ENCODE measurements at regions not wholly inside any gene's neighbourhood (a gene's known extent, or its start where the extent isn't known, plus 50 kb on each side); places are given as distances from the start of the nearest gene placed in this dataset.
"Not testable (repeated sequence)": the region's sequence is repeated elsewhere in the genome, so short reads cannot be mapped to it uniquely, and the experiment has no call there.

DNA sequence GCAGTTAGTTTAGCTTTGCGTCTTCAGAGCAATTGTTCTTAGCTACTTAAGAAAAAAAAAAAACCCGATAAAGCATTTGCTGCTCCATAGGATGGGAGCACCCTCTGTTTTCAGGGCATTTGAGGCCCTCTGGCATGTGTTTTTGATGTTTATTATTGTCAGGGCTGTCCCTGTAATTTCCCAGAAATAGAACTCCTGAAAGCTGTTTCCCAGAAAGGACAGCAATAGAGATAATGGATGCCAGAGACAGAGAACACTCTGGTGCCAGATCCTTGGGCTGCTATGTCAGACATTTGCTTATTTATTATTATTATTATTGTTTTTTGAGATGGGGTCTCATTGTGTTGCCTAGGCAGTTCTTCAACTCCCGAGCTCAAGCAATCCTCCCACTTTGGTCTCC lies 201.3 kb downstream of the ALG10 start:
- no peaks in the 10 kb centered on the region for H3K36me3 ChIP-seq (ENCODE audit: insufficient read depth, low read length)
- no peaks in the 10 kb centered on the region for H3K4me1 ChIP-seq (ENCODE audit: control insufficient read depth, insufficient read depth, low read length, unreplicated experiment)
- no peak overlapping the region for H2AFZ ChIP-seq (ENCODE audit: low read length, unreplicated experiment)
- H3K79me2 ChIP-seq (ENCODE audit: control insufficient read depth, insufficient read depth, low read length, unreplicated experiment): no peaks in the 10 kb centered on the region
- no peak overlapping the region for H3K27ac ChIP-seq (ENCODE audit: low read depth, low read length)
- no peak overlapping the region for H3K4me3 ChIP-seq (ENCODE audit: low read depth, low read length)
- peaks cover 8% of the 10 kb centered on the region; the same call in 1 of the 2 replicates for H3K27me3 ChIP-seq (ENCODE audit: insufficient read depth, low read length)

DNA sequence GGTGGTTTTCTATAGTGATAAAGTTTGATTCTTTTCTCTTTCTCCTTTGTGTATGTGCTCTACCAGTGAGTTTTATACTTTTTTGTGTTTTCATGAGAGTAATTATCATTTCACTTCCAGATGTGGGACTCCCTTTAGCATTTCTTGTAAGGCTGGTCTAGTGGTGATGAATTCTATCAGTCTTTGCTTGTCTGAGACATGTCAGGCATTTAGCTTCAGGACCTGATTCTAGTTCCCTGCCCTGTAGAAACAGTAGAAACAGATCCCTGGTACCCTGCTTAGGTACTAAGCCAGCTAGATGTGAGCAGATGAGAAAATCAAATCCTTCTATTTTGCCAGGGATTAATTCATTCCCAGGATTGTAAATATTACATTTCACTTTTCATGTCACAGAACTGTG lies 203.7 kb downstream of the ALG10 start:
- not testable (repeated sequence) for H3K27ac ChIP-seq (ENCODE audit: low read depth, low read length); H3K27me3 ChIP-seq (ENCODE audit: insufficient read depth, low read length); H3K4me1 ChIP-seq (ENCODE audit: control insufficient read depth, insufficient read depth, low read length, unreplicated experiment); H2AFZ ChIP-seq (ENCODE audit: low read length, unreplicated experiment); H3K79me2 ChIP-seq (ENCODE audit: control insufficient read depth, insufficient read depth, low read length, unreplicated experiment); H3K4me3 ChIP-seq (ENCODE audit: low read depth, low read length); H3K36me3 ChIP-seq (ENCODE audit: insufficient read depth, low read length)

DNA sequence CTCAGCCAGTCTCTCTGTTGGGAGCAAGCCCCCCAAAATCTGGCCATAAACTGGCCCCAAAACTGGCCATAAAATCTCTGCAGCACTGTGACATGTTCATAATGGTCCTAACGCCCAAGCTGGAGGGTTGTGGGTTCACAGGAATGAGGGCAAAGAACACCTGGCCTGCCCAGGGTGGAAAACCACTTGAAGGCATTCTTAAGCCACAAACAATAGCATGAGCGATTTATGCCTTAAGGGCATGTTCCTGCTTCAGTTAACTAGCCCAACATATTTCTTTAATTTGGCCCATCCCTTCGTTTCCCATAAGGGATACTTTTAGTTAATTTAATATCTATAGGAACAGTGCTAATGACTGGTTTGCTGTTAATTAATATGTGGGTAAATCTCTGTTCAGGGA lies 205.8 kb downstream of the ALG10 start:
- not testable (repeated sequence) for H3K36me3 ChIP-seq (ENCODE audit: insufficient read depth, low read length); H2AFZ ChIP-seq (ENCODE audit: low read length, unreplicated experiment); H3K79me2 ChIP-seq (ENCODE audit: control insufficient read depth, insufficient read depth, low read length, unreplicated experiment); H3K4me3 ChIP-seq (ENCODE audit: low read depth, low read length); H3K27me3 ChIP-seq (ENCODE audit: insufficient read depth, low read length); H3K4me1 ChIP-seq (ENCODE audit: control insufficient read depth, insufficient read depth, low read length, unreplicated experiment); H3K27ac ChIP-seq (ENCODE audit: low read depth, low read length)

DNA sequence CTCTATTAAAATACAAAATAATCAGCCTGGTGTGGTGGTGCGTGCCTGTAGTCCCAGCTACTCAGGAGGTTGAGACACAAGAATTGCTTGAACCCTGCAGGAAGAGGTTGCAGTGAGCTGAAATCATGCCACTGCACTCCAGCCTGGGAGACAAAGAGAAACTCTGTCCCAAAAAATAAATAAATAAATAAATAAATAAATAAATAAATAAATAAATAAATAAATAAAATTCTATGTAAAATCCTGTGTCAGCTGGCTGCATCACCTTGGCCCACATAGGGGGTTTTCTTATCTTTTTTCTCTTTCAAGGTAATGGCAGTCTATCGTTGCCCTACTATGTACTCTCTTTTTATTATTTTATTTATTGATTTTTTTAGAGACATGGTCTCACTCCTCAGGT lies 206.7 kb downstream of the ALG10 start:
- not testable (repeated sequence) for H3K4me1 ChIP-seq (ENCODE audit: control insufficient read depth, insufficient read depth, low read length, unreplicated experiment); H3K36me3 ChIP-seq (ENCODE audit: insufficient read depth, low read length); H2AFZ ChIP-seq (ENCODE audit: low read length, unreplicated experiment); H3K4me3 ChIP-seq (ENCODE audit: low read depth, low read length); H3K27ac ChIP-seq (ENCODE audit: low read depth, low read length); H3K79me2 ChIP-seq (ENCODE audit: control insufficient read depth, insufficient read depth, low read length, unreplicated experiment); H3K27me3 ChIP-seq (ENCODE audit: insufficient read depth, low read length)

DNA sequence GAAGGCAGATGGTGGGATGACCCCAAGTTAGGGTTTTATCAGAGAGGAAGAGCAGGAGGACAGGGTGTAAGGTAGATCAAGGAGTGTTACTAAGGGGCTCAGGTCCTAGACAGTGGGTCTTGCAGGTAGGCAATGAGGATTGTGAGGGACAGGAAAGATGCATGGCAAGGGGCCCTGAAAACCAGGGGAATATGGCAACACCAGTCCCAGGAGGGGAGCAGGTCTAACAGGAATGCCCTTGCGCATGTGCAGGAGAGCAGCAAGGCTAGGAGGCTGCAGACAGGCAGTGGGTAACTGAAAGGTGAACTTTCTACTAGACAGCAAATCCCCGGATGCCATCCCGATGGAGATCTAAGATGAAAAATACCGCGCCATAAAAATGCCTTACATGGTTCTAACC lies 211.3 kb downstream of the ALG10 start:
- Histone ChIP-seq H3K4me3 (ENCODE audit: low read depth, low read length) (no peak overlapping the region), H3K79me2 (ENCODE audit: control insufficient read depth, insufficient read depth, low read length, unreplicated experiment) (no peaks in the 10 kb centered on the region), H3K36me3 (ENCODE audit: insufficient read depth, low read length) (no peaks in the 10 kb centered on the region), H3K27me3 (ENCODE audit: insufficient read depth, low read length) (no peaks in the 10 kb centered on the region), H2AFZ (ENCODE audit: low read length, unreplicated experiment) (no peak overlapping the region), H3K4me1 (ENCODE audit: control insufficient read depth, insufficient read depth, low read length, unreplicated experiment) (no peaks in the 10 kb centered on the region), H3K27ac (ENCODE audit: low read depth, low read length) (no peak overlapping the region)

DNA sequence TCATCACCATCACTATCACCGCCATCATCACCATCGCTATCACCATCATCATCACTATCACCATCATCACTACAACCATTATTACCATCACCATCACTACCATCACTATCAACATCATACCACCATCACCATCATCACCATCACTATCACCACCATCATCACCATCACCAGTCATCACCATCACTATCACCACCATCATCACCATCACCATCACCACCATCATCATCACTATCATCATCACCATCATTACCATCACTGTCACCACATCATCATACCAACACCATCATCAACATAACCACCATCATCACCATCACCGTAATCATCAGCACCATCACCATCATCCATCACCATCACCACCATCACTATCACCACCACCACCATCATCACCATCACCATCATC lies 213.8 kb downstream of the ALG10 start:
- no peak overlapping the region for H3K4me3 ChIP-seq (ENCODE audit: low read depth, low read length)
- no peak overlapping the region for H3K27ac ChIP-seq (ENCODE audit: low read depth, low read length)

DNA sequence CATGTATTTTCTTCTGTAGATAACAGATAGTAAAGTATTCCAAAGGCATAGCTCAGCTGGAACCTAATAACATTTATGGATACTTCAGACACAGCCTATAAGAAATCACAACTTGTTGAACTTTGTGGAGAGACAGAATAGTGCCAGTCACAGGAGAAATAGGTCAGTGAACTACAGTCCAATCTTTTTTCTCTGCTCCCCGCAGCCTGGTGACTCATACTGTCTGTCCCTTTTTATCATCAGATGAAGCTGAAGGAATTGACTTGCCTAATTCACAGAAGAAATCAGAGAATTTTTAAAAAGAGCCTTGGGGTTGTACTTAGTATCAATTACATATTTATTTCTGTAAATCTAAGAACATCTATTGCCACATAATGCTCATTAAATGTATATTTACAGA lies 222.3 kb downstream of the ALG10 start:
- no peaks in the 10 kb centered on the region for H3K36me3 ChIP-seq (ENCODE audit: insufficient read depth, low read length)
- H3K79me2 ChIP-seq (ENCODE audit: control insufficient read depth, insufficient read depth, low read length, unreplicated experiment): no peaks in the 10 kb centered on the region
- H3K27me3 ChIP-seq (ENCODE audit: insufficient read depth, low read length): no peaks in the 10 kb centered on the region
- H3K4me1 ChIP-seq (ENCODE audit: control insufficient read depth, insufficient read depth, low read length, unreplicated experiment): no peaks in the 10 kb centered on the region
- H2AFZ ChIP-seq (ENCODE audit: low read length, unreplicated experiment): no peak overlapping the region
- H3K4me3 ChIP-seq (ENCODE audit: low read depth, low read length): no peak overlapping the region
- no peak overlapping the region for H3K27ac ChIP-seq (ENCODE audit: low read depth, low read length)

More for the DNA sequence above, 213.8 kb downstream of the ALG10 start:
- Histone ChIP-seq H2AFZ (ENCODE audit: low read length, unreplicated experiment) (no peak overlapping the region), H3K27me3 (ENCODE audit: insufficient read depth, low read length) (no peaks in the 10 kb centered on the region), H3K36me3 (ENCODE audit: insufficient read depth, low read length) (no peaks in the 10 kb centered on the region), H3K4me1 (ENCODE audit: control insufficient read depth, insufficient read depth, low read length, unreplicated experiment) (no peaks in the 10 kb centered on the region), H3K79me2 (ENCODE audit: control insufficient read depth, insufficient read depth, low read length, unreplicated experiment) (no peaks in the 10 kb centered on the region)

DNA sequence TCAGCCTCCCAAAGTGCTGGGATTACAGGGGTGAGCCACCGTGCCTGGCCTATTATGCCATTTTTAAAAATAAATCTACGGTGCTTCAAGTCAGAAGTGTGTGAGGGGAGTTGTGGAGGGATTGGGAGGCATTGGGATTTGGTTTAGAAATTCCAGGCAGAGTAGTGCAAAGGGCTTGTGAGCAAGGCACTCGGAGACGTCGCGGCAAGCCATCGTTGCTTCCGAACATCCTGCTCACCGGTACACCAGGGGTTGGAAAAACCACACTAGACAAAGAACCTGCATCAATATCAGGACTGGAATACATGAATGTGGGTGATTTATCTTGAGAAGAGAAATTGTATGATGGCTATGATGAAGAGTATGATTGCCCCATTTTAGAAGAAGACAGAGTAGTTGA lies 227.0 kb downstream of the ALG10 start:
- H3K36me3 ChIP-seq (ENCODE audit: insufficient read depth, low read length): no peaks in the 10 kb centered on the region
- H3K79me2 ChIP-seq (ENCODE audit: control insufficient read depth, insufficient read depth, low read length, unreplicated experiment): no peaks in the 10 kb centered on the region
- H3K4me3 ChIP-seq (ENCODE audit: low read depth, low read length): no peak overlapping the region
- H2AFZ ChIP-seq (ENCODE audit: low read length, unreplicated experiment): no peak overlapping the region
- no peaks in the 10 kb centered on the region for H3K4me1 ChIP-seq (ENCODE audit: control insufficient read depth, insufficient read depth, low read length, unreplicated experiment)
- H3K27ac ChIP-seq (ENCODE audit: low read depth, low read length): no peak overlapping the region
- no peaks in the 10 kb centered on the region for H3K27me3 ChIP-seq (ENCODE audit: insufficient read depth, low read length)

DNA sequence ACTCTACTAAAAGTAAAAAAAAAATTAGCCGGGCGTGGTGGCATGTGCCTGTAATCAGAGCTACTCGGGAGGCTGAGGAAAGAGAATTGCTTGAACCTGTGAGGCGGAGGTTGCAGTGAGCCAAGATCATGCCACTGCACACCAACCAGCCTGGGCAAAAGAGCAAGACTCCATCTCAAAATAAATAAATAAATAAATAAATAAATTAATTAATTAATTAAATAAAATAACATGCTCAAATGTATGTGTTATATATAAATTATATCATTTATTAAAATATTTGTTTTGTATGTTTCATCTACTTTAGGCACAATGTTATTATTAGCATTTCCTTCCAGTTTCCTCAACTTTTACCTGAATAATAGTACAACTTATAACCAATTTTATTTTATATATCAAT lies 229.6 kb downstream of the ALG10 start:
- not testable (repeated sequence) for H3K79me2 ChIP-seq (ENCODE audit: control insufficient read depth, insufficient read depth, low read length, unreplicated experiment); H3K27ac ChIP-seq (ENCODE audit: low read depth, low read length); H3K4me1 ChIP-seq (ENCODE audit: control insufficient read depth, insufficient read depth, low read length, unreplicated experiment); H2AFZ ChIP-seq (ENCODE audit: low read length, unreplicated experiment); H3K27me3 ChIP-seq (ENCODE audit: insufficient read depth, low read length); H3K36me3 ChIP-seq (ENCODE audit: insufficient read depth, low read length); H3K4me3 ChIP-seq (ENCODE audit: low read depth, low read length)

DNA sequence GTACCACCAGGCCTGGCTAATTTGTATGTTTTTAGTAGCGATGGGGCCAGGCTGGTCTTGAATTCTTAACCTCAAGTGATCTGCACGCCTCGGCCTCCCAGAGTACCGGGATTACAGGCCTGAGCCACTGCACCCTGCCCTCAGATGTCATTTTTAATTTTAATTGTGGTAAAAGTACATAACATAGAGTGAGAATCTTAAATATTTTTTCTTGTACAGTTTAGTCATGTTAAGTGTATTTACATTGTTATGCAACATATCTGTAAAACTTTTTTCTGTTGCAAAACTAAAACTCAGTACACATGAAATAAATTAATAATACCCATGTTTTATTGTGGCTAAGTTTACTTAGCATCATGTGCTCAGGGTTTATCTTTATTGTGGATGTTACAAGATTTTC lies 231.4 kb downstream of the ALG10 start:
- H3K27me3 ChIP-seq (ENCODE audit: insufficient read depth, low read length): no peaks in the 10 kb centered on the region
- H3K4me1 ChIP-seq (ENCODE audit: control insufficient read depth, insufficient read depth, low read length, unreplicated experiment): no peaks in the 10 kb centered on the region
- no peak overlapping the region for H3K4me3 ChIP-seq (ENCODE audit: low read depth, low read length)
- H3K27ac ChIP-seq (ENCODE audit: low read depth, low read length): no peak overlapping the region
- H3K79me2 ChIP-seq (ENCODE audit: control insufficient read depth, insufficient read depth, low read length, unreplicated experiment): no peaks in the 10 kb centered on the region
- H2AFZ ChIP-seq (ENCODE audit: low read length, unreplicated experiment): no peak overlapping the region
- H3K36me3 ChIP-seq (ENCODE audit: insufficient read depth, low read length): no peaks in the 10 kb centered on the region

DNA sequence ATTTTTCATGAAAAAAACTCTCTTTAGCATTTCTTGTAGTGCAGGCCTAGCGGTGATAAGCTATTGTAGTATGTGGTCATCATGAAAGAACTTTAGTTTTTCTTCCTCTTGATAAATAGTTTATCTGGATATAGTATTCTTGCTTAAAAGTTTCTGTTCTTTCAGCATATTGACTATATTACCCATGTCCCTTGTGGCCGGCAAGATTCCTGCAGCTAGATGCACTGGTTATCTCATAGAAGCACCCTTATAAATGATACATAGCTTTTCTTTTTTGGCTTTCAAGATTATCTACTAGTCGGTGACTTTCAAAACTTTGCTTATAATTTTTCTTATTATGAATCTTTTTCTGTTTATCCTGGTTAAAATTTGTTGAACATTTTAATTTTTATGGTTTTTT lies 234.8 kb downstream of the ALG10 start:
- Histone ChIP-seq H3K36me3 (ENCODE audit: insufficient read depth, low read length) (no peaks in the 10 kb centered on the region), H3K27ac (ENCODE audit: low read depth, low read length) (no peak overlapping the region), H3K4me3 (ENCODE audit: low read depth, low read length) (no peak overlapping the region), H3K4me1 (ENCODE audit: control insufficient read depth, insufficient read depth, low read length, unreplicated experiment) (no peaks in the 10 kb centered on the region), H2AFZ (ENCODE audit: low read length, unreplicated experiment) (no peak overlapping the region), H3K79me2 (ENCODE audit: control insufficient read depth, insufficient read depth, low read length, unreplicated experiment) (no peaks in the 10 kb centered on the region), H3K27me3 (ENCODE audit: insufficient read depth, low read length) (no peaks in the 10 kb centered on the region)

DNA sequence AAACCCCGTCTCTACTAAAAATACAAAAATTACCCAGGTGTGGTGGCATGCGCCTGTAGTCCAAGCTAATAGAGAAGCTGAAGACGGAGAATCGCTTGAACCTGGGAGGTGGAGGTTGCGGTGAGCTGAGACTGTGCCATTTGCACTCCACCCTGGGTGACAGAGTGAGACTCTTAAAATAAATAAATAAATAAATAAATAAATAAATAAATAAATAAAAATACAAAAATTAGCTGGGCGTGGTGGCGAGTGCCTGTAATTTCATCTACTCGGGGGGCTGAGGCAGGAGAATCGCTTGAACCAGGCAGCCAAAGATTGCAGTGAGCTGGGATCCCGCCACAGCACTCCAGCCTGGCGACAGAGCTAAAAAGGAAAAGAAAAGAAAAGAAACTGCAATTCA lies 239.8 kb downstream of the ALG10 start:
- not testable (repeated sequence) for H3K4me3 ChIP-seq (ENCODE audit: low read depth, low read length); H3K27ac ChIP-seq (ENCODE audit: low read depth, low read length); H3K36me3 ChIP-seq (ENCODE audit: insufficient read depth, low read length); H3K27me3 ChIP-seq (ENCODE audit: insufficient read depth, low read length); H3K4me1 ChIP-seq (ENCODE audit: control insufficient read depth, insufficient read depth, low read length, unreplicated experiment); H3K79me2 ChIP-seq (ENCODE audit: control insufficient read depth, insufficient read depth, low read length, unreplicated experiment); H2AFZ ChIP-seq (ENCODE audit: low read length, unreplicated experiment)

All from ACC112 (cell line).